SK-N-SH treated with all-trans-retinoic acid at 6 μM for 48 hours (cell line): ENCODE measurements at regions not wholly inside any gene's neighbourhood (a gene's known extent, or its start where the extent isn't known, plus 50 kb on each side); places are given as distances from the start of the nearest gene placed in this dataset.

ENCODE experiments used
- ATAC-seq: fragments of 200-7000 bp; cut with Tn5 transposase; 3 replicates; pipeline ENCODE4 v1.9.1; 2020; ENCODE audit warnings: mild to moderate bottlenecking, moderate library complexity
- ARNTL ChIP-seq: fragments of 450-650 bp; formaldehyde crosslinking; IDR thresholded peaks from 2 replicates; pipeline ENCODE4 v1.5.0; 2020; ENCODE audit warnings: low read depth, mild to moderate bottlenecking, moderate library complexity, borderline replicate concordance
- BACH2 ChIP-seq: fragments of 250-450 bp; sonication (Bioruptor Pico); IDR thresholded peaks from 2 replicates; pipeline ENCODE4 v1.9.0; 2021; ENCODE audit warnings: mild to moderate bottlenecking, borderline replicate concordance
- CSDC2 ChIP-seq: fragments of 250-450 bp; sonication (Bioruptor Pico); IDR thresholded peaks from 2 replicates; pipeline ENCODE4 v1.5.0; 2020; ENCODE audit warnings: mild to moderate bottlenecking, moderate library complexity
- CSRNP3 ChIP-seq: fragments of 250-450 bp; sonication (Bioruptor Pico); IDR thresholded peaks from 2 replicates; pipeline ENCODE4 v1.5.1; 2021; ENCODE audit warnings: mild to moderate bottlenecking, moderate library complexity
- ESRRG ChIP-seq: fragments of 250-450 bp; sonication (Bioruptor Pico); IDR thresholded peaks from 2 replicates; pipeline ENCODE4 v1.6.1; 2021; ENCODE audit warnings: mild to moderate bottlenecking
- GLIS3 ChIP-seq: fragments of 250-450 bp; sonication (Bioruptor Pico); IDR thresholded peaks from 2 replicates; pipeline ENCODE4 v1.5.0; 2020; ENCODE audit warnings: mild to moderate bottlenecking, moderate library complexity
- ISL1 ChIP-seq: fragments of 250-450 bp; sonication (Bioruptor Pico); IDR thresholded peaks from 2 replicates; pipeline ENCODE4 v2.1.2; 2022; ENCODE audit warnings: mild to moderate bottlenecking, moderate library complexity
- PPARA ChIP-seq: fragments of 250-450 bp; sonication (Bioruptor Pico); IDR thresholded peaks from 2 replicates; pipeline ENCODE4 v1.5.0; 2020; ENCODE audit warnings: mild to moderate bottlenecking, borderline replicate concordance
- RARB ChIP-seq: fragments of 250-450 bp; sonication (Bioruptor Pico); IDR thresholded peaks from 2 replicates; pipeline ENCODE4 v1.8.0; 2021; ENCODE audit warnings: mild to moderate bottlenecking, moderate library complexity
- TCF4 ChIP-seq: fragments of 250-450 bp; sonication (Bioruptor Pico); IDR thresholded peaks from 2 replicates; pipeline ENCODE4 v1.8.0; 2021; ENCODE audit warnings: mild to moderate bottlenecking, moderate library complexity, borderline replicate concordance
- TOX ChIP-seq: fragments of 250-450 bp; sonication (Bioruptor Pico); IDR thresholded peaks from 2 replicates; pipeline ENCODE4 v1.8.0; 2021; ENCODE audit warnings: mild to moderate bottlenecking, moderate library complexity, borderline replicate concordance
- ZFP3 ChIP-seq: fragments of 250-450 bp; sonication (Bioruptor Pico); IDR thresholded peaks from 2 replicates; pipeline ENCODE4 v1.5.0; 2020; ENCODE audit warnings: mild to moderate bottlenecking, moderate library complexity
- ZFP30 ChIP-seq: fragments of 450-650 bp; formaldehyde crosslinking; IDR thresholded peaks from 2 replicates; pipeline ENCODE4 v1.5.0; 2022; ENCODE audit warnings: mild to moderate bottlenecking, moderate library complexity
- ZNF565 ChIP-seq: fragments of 450-650 bp; formaldehyde crosslinking; conservative IDR thresholded peaks from 2 replicates; pipeline ENCODE4 v1.5.0; 2020; ENCODE audit warnings: low read depth, mild to moderate bottlenecking, moderate library complexity
- ZNF70 ChIP-seq: fragments of 450-650 bp; formaldehyde crosslinking; IDR thresholded peaks from 2 replicates; pipeline ENCODE4 v1.5.0; 2020; ENCODE audit warnings: mild to moderate bottlenecking, moderate library complexity
- ZNF8 ChIP-seq: fragments of 450-650 bp; formaldehyde crosslinking; IDR thresholded peaks from 2 replicates; pipeline ENCODE4 v1.5.0; 2020; ENCODE audit warnings: mild to moderate bottlenecking, moderate library complexity
- TF ChIP-seq, protein P1 (sequence below): fragments of 250-450 bp; sonication (Bioruptor Pico); IDR thresholded peaks from 2 replicates; pipeline ENCODE4 v1.5.1; 2020; ENCODE audit warnings: low read depth, mild to moderate bottlenecking, moderate library complexity
- TF ChIP-seq, protein P2 (sequence below): fragments of 250-450 bp; sonication (Bioruptor Pico); IDR thresholded peaks from 2 replicates; pipeline ENCODE4 v1.8.0; 2020; ENCODE audit warnings: mild to moderate bottlenecking, moderate library complexity, borderline replicate concordance
- TF ChIP-seq, protein P3 (sequence below): fragments of 250-450 bp; sonication (Bioruptor Pico); IDR thresholded peaks from 2 replicates; pipeline ENCODE4 v1.8.0; 2021; ENCODE audit warnings: low read depth, mild to moderate bottlenecking, moderate library complexity, borderline replicate concordance
- TF ChIP-seq, protein P4 (sequence below): fragments of 250-450 bp; sonication (Bioruptor Pico); IDR thresholded peaks from 2 replicates; pipeline ENCODE4 v1.5.0; 2020; ENCODE audit warnings: mild to moderate bottlenecking, moderate library complexity

DNA sequence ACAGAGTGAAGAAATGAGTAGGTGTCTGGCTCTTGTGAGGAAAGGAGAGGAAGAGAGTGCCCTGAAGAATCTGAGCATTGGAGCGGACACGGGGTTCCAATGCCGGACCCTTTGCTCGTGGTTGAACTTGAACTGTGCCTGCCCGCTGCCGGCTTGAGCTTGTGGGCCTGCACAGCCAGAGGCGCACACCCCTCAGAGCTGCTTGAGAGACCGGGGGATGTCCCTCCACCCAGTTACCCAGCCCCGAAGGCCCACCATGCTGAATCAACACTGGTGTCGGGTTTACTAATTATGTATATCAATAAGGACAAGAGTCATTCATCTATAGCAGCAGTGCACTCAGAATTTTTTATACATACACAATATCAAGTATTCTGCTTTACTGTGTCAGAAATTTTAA, 218.3 kb upstream of the CST7 start:
- ATAC-seq: no peak

DNA sequence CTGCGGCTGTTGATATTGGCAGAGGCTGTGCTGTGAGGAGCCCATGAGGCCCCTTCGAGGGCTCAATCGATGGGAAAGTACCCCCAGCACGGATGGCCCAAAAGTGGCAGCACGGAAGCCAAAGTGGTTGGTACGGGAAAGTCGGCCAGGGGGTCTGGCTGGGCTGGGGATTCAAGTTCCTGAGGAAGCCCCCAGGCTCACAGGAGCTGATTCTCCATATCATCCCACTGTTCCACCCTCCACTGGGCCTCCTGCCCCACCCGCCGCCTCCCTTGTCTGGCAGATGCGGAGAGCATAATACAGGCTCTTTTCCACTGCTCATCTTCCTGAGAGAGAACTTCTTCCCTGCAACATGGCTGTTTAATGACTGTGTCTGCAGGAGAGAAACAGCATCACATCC, 217.8 kb upstream of the CST7 start:
- no peak for ATAC-seq
- TF ChIP-seq ZNF565: no peak
- no peak for TF ChIP-seq RARB (CRISPR knock-in tag)
- TF ChIP-seq ZNF8 (CRISPR knock-in tag): no peak
- TF ChIP-seq, protein P1, sequence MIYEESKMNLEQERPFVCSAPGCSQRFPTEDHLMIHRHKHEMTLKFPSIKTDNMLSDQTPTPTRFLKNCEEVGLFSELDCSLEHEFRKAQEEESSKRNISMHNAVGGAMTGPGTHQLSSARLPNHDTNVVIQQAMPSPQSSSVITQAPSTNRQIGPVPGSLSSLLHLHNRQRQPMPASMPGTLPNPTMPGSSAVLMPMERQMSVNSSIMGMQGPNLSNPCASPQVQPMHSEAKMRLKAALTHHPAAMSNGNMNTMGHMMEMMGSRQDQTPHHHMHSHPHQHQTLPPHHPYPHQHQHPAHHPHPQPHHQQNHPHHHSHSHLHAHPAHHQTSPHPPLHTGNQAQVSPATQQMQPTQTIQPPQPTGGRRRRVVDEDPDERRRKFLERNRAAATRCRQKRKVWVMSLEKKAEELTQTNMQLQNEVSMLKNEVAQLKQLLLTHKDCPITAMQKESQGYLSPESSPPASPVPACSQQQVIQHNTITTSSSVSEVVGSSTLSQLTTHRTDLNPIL (CRISPR knock-in tag): no peak
- no peak for TF ChIP-seq CSDC2 (CRISPR knock-in tag)
- no peak for TF ChIP-seq BACH2 (CRISPR knock-in tag)
- no peak for TF ChIP-seq ZNF70 (CRISPR knock-in tag)
- TF ChIP-seq ZFP3 (CRISPR knock-in tag): no peak
- TF ChIP-seq, protein P2, sequence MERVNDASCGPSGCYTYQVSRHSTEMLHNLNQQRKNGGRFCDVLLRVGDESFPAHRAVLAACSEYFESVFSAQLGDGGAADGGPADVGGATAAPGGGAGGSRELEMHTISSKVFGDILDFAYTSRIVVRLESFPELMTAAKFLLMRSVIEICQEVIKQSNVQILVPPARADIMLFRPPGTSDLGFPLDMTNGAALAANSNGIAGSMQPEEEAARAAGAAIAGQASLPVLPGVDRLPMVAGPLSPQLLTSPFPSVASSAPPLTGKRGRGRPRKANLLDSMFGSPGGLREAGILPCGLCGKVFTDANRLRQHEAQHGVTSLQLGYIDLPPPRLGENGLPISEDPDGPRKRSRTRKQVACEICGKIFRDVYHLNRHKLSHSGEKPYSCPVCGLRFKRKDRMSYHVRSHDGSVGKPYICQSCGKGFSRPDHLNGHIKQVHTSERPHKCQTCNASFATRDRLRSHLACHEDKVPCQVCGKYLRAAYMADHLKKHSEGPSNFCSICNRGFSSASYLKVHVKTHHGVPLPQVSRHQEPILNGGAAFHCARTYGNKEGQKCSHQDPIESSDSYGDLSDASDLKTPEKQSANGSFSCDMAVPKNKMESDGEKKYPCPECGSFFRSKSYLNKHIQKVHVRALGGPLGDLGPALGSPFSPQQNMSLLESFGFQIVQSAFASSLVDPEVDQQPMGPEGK (CRISPR knock-in tag): no peak
- TF ChIP-seq, protein P3, sequence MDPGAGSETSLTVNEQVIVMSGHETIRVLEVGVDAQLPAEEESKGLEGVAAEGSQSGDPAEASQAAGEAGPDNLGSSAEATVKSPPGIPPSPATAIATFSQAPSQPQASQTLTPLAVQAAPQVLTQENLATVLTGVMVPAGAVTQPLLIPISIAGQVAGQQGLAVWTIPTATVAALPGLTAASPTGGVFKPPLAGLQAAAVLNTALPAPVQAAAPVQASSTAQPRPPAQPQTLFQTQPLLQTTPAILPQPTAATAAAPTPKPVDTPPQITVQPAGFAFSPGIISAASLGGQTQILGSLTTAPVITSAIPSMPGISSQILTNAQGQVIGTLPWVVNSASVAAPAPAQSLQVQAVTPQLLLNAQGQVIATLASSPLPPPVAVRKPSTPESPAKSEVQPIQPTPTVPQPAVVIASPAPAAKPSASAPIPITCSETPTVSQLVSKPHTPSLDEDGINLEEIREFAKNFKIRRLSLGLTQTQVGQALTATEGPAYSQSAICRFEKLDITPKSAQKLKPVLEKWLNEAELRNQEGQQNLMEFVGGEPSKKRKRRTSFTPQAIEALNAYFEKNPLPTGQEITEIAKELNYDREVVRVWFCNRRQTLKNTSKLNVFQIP (CRISPR knock-in tag): no peak
- TF ChIP-seq, all 23 proteins: peak for 0

More for the DNA sequence above, 218.3 kb upstream of the CST7 start:
- TF ChIP-seq, protein P2 (CRISPR knock-in tag): no peak
- TF ChIP-seq ZNF8 (CRISPR knock-in tag) (no peak), GLIS3 (no peak), RARB (CRISPR knock-in tag) (no peak), TOX (CRISPR knock-in tag) (no peak), CSRNP3 (CRISPR knock-in tag) (no peak), TCF4 (CRISPR knock-in tag) (no peak), PPARA (CRISPR knock-in tag) (no peak), BACH2 (CRISPR knock-in tag) (no peak), ESRRG (CRISPR knock-in tag) (no peak), ZNF70 (CRISPR knock-in tag) (no peak), ZFP30 (CRISPR knock-in tag) (no peak), ISL1 (no peak), ARNTL (no peak)
- TF ChIP-seq, protein P3 (CRISPR knock-in tag): no peak
- TF ChIP-seq, protein P1 (CRISPR knock-in tag): no peak
- TF ChIP-seq, protein P4, sequence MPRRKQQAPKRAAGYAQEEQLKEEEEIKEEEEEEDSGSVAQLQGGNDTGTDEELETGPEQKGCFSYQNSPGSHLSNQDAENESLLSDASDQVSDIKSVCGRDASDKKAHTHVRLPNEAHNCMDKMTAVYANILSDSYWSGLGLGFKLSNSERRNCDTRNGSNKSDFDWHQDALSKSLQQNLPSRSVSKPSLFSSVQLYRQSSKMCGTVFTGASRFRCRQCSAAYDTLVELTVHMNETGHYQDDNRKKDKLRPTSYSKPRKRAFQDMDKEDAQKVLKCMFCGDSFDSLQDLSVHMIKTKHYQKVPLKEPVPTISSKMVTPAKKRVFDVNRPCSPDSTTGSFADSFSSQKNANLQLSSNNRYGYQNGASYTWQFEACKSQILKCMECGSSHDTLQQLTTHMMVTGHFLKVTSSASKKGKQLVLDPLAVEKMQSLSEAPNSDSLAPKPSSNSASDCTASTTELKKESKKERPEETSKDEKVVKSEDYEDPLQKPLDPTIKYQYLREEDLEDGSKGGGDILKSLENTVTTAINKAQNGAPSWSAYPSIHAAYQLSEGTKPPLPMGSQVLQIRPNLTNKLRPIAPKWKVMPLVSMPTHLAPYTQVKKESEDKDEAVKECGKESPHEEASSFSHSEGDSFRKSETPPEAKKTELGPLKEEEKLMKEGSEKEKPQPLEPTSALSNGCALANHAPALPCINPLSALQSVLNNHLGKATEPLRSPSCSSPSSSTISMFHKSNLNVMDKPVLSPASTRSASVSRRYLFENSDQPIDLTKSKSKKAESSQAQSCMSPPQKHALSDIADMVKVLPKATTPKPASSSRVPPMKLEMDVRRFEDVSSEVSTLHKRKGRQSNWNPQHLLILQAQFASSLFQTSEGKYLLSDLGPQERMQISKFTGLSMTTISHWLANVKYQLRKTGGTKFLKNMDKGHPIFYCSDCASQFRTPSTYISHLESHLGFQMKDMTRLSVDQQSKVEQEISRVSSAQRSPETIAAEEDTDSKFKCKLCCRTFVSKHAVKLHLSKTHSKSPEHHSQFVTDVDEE: no peak
